ENCODE measurements at regions not wholly inside any gene's neighbourhood (a gene's known extent, or its start where the extent isn't known, plus 50 kb on each side); places are given as distances from the start of the nearest gene placed in this dataset.

GRCh38 chr10:61542596-61542995 lies 89.4 kb upstream of the TMEM26 start:
- Histone ChIP-seq H3K27ac (ENCODE audit: low read depth in 1 of 2, low read length in 2 of 2) (no peak overlapping the region), H3K4me1 (ENCODE audit: insufficient read depth, low read length) (no peaks in the 10 kb centered on the region), H3K36me3 (ENCODE audit: insufficient read depth, low read length) (no peaks in the 10 kb centered on the region), H3K27me3 (ENCODE audit: control insufficient read depth in 1 of 2, insufficient read depth in 2 of 2, low read length in 2 of 2) (no peaks in the 10 kb centered on the region), H3K4me3 (ENCODE audit: low read length) (no peak overlapping the region), H3K9me3 (ENCODE audit: control insufficient read depth in 1 of 2, insufficient read depth in 1 of 2, low read length in 2 of 2) (no peaks in the 10 kb centered on the region)
- POLR2A ChIA-PET, result no interaction called here
- H3K36me3 Mint-ChIP-seq (ENCODE audit: low read depth), result no peaks in the 10 kb centered on the region
- intact Hi-C loops (cut with DNase I, micrococcal nuclease), result no loop called here
- DNase-seq, result no peak
- TF ChIP-seq CTCF (IDR thresholded peaks at IDR 0.05), result no peak
- no peaks in the 10 kb centered on the region for H3K27me3 Mint-ChIP-seq
- H3K9me3 Mint-ChIP-seq, result no peaks in the 10 kb centered on the region
- H3K4me3 Mint-ChIP-seq, result no peak overlapping the region
- CTCF ChIA-PET, result no interaction called here
- no peak for ATAC-seq (ENCODE audit: poor library complexity)
- H3K4me1 Mint-ChIP-seq (ENCODE audit: low read depth), result no peaks in the 10 kb centered on the region
- no peak overlapping the region for H3K27ac Mint-ChIP-seq

GRCh38 chr10:61541960-61542359 lies 88.8 kb upstream of the TMEM26 start:
- no peaks in the 10 kb centered on the region for H3K27me3 Mint-ChIP-seq
- no peaks in the 10 kb centered on the region for H3K9me3 Mint-ChIP-seq
- H3K4me3 Mint-ChIP-seq, result no peak overlapping the region
- Histone ChIP-seq H3K4me1 (ENCODE audit: insufficient read depth, low read length) (no peaks in the 10 kb centered on the region), H3K9me3 (ENCODE audit: control insufficient read depth in 1 of 2, insufficient read depth in 1 of 2, low read length in 2 of 2) (no peaks in the 10 kb centered on the region), H3K36me3 (ENCODE audit: insufficient read depth, low read length) (no peaks in the 10 kb centered on the region), H3K4me3 (ENCODE audit: low read length) (no peak overlapping the region), H3K27ac (ENCODE audit: low read depth in 1 of 2, low read length in 2 of 2) (no peak overlapping the region), H3K27me3 (ENCODE audit: control insufficient read depth in 1 of 2, insufficient read depth in 2 of 2, low read length in 2 of 2) (no peaks in the 10 kb centered on the region)
- H3K27ac Mint-ChIP-seq, result no peak overlapping the region
- no peaks in the 10 kb centered on the region for H3K36me3 Mint-ChIP-seq (ENCODE audit: low read depth)
- intact Hi-C loops (cut with DNase I, micrococcal nuclease), result no loop called here
- no peaks in the 10 kb centered on the region for H3K4me1 Mint-ChIP-seq (ENCODE audit: low read depth)
- ATAC-seq (ENCODE audit: poor library complexity), result no peak
- ChIA-PET POLR2A (no interaction called here), CTCF (no interaction called here)
- no peak for DNase-seq
- no peak for TF ChIP-seq CTCF (IDR thresholded peaks at IDR 0.05)

- H3K9me3 ChIP-seq (ENCODE audit: control insufficient read depth in 1 of 2, insufficient read depth in 1 of 2, low read length in 2 of 2), result no peaks in the 10 kb centered on the region
- Mint-ChIP-seq H3K27me3 (no peaks in the 10 kb centered on the region), H3K9me3 (peaks cover 2% of the 10 kb centered on the region), H3K4me3 (no peak overlapping the region), H3K27ac (no peak overlapping the region), H3K4me1 (ENCODE audit: low read depth) (no peaks in the 10 kb centered on the region), H3K36me3 (ENCODE audit: low read depth) (no peaks in the 10 kb centered on the region)
- H3K27me3 ChIP-seq (ENCODE audit: control insufficient read depth in 1 of 2, insufficient read depth in 2 of 2, low read length in 2 of 2), result no peaks in the 10 kb centered on the region
- CTCF ChIA-PET, result no interaction called here
- H3K27ac ChIP-seq (ENCODE audit: low read depth in 1 of 2, low read length in 2 of 2), result no peak overlapping the region
- intact Hi-C loops (cut with DNase I, micrococcal nuclease), result no loop called here
- no peak overlapping the region for H3K4me3 ChIP-seq (ENCODE audit: low read length)
- no peak for TF ChIP-seq CTCF (IDR thresholded peaks at IDR 0.05)
- DNase-seq (no peak), ATAC-seq (ENCODE audit: poor library complexity) (no peak)
- no peaks in the 10 kb centered on the region for H3K36me3 ChIP-seq (ENCODE audit: insufficient read depth, low read length)
- POLR2A ChIA-PET, result no interaction called here
- no peaks in the 10 kb centered on the region for H3K4me1 ChIP-seq (ENCODE audit: insufficient read depth, low read length)
These were observed 86.7 kb upstream of the TMEM26 start for GRCh38 chr10:61539876-61540275.
